ENCODE measurements at regions not wholly inside any gene's neighbourhood (a gene's known extent, or its start where the extent isn't known, plus 50 kb on each side); places are given as distances from the start of the nearest gene placed in this dataset.
A peak's percentile ranks its signal among the peaks of the same experiment; 100 is the strongest.

GRCh38 chr2:16615687-16616615 is 49.7 kb downstream of the CYRIA start:
- no peak overlapping the region for H3K27ac ChIP-seq
- TF ChIP-seq ZFX (IDR thresholded peaks at IDR 0.05; ENCODE audit: borderline replicate concordance) (no peak), CTCF (IDR thresholded peaks at IDR 0.05) (no peak)

- H3K27ac ChIP-seq, result no peak overlapping the region
- TF ChIP-seq ZFX (IDR thresholded peaks at IDR 0.05; ENCODE audit: borderline replicate concordance), result no peak
- no peak for TF ChIP-seq CTCF (IDR thresholded peaks at IDR 0.05)
Observed at GRCh38 chr2:16615246-16615645, 50.4 kb downstream of the CYRIA start.

- H3K27ac ChIP-seq, result no peak overlapping the region
- TF ChIP-seq CTCF (IDR thresholded peaks at IDR 0.05) (no peak), ZFX (IDR thresholded peaks at IDR 0.05; ENCODE audit: borderline replicate concordance) (no peak)
Observed at GRCh38 chr2:16614314-16614860, 51.2 kb downstream of the CYRIA start.

- no peak overlapping the region for H3K27ac ChIP-seq
- peak; percentile 58 for TF ChIP-seq CTCF (IDR thresholded peaks at IDR 0.05)
- TF ChIP-seq ZFX (IDR thresholded peaks at IDR 0.05; ENCODE audit: borderline replicate concordance), result no peak
Observed at GRCh38 chr2:16613539-16614011, 52.1 kb downstream of the CYRIA start.

GRCh38 chr2:16612490-16612889 is 53.1 kb downstream of the CYRIA start:
- TF ChIP-seq ZFX (IDR thresholded peaks at IDR 0.05; ENCODE audit: borderline replicate concordance) (no peak), CTCF (IDR thresholded peaks at IDR 0.05) (no peak)
- no peak overlapping the region for H3K27ac ChIP-seq

- TF ChIP-seq CTCF (IDR thresholded peaks at IDR 0.05) (no peak), ZFX (IDR thresholded peaks at IDR 0.05; ENCODE audit: borderline replicate concordance) (no peak)
- no peak overlapping the region for H3K27ac ChIP-seq
Observed at GRCh38 chr2:16609786-16610185, 55.8 kb downstream of the CYRIA start.

Data from 22Rv1 (cell line).